GM19328 (cell line): ENCODE measurements at regions not wholly inside any gene's neighbourhood (a gene's known extent, or its start where the extent isn't known, plus 50 kb on each side); places are given as distances from the start of the nearest gene placed in this dataset.

Source experiments
- ATAC-seq: cut with Tn5 transposase; IDR thresholded peaks from one replicate; pipeline ENCODE4 v1.9.1; 2021; ENCODE audit warnings: mild to moderate bottlenecking, moderate library complexity; ENCODE audit not compliant: unreplicated experiment

GRCh38 chr18:60319129-60319528 is 53.4 kb downstream of the MC4R start:
- ATAC-seq = no peak

GRCh38 chr18:60311676-60312360 is 60.8 kb downstream of the MC4R start:
- no peak for ATAC-seq

- no peak for ATAC-seq
These were observed 76.9 kb downstream of the MC4R start for GRCh38 chr18:60295674-60296073.

GRCh38 chr18:60292186-60292585 is 80.4 kb downstream of the MC4R start:
- ATAC-seq = no peak

GRCh38 chr18:60279391-60279790 is 93.2 kb downstream of the MC4R start:
- ATAC-seq = no peak

- ATAC-seq = no peak
These were observed 94.6 kb downstream of the MC4R start for GRCh38 chr18:60277855-60278480.

- ATAC-seq = no peak
These were observed 105.0 kb downstream of the MC4R start for GRCh38 chr18:60267391-60268058.

- ATAC-seq = no peak
These were observed 106.0 kb downstream of the MC4R start for GRCh38 chr18:60266558-60266957.

GRCh38 chr18:60259052-60259681 is 113.4 kb downstream of the MC4R start:
- no peak for ATAC-seq

- ATAC-seq = no peak
These were observed 123.2 kb downstream of the MC4R start for GRCh38 chr18:60249388-60249787.

GRCh38 chr18:60248336-60249330 is 123.9 kb downstream of the MC4R start:
- no peak for ATAC-seq

- ATAC-seq = no peak
These were observed 125.5 kb downstream of the MC4R start for GRCh38 chr18:60247103-60247502.

- ATAC-seq = peak; percentile 57
These were observed 126.0 kb downstream of the MC4R start for GRCh38 chr18:60246606-60247005.

- ATAC-seq = no peak
These were observed 127.5 kb downstream of the MC4R start for GRCh38 chr18:60245096-60245495.

GRCh38 chr18:60239024-60239710 is 133.4 kb downstream of the MC4R start:
- peak; percentile 91 for ATAC-seq

GRCh38 chr18:60235164-60235563 is 137.4 kb downstream of the MC4R start:
- ATAC-seq = no peak

GRCh38 chr18:60232541-60232940 is 140.0 kb downstream of the MC4R start:
- ATAC-seq = no peak

- no peak for ATAC-seq
These were observed 143.7 kb downstream of the MC4R start for GRCh38 chr18:60228609-60229595.

GRCh38 chr18:60215432-60215831 is 157.1 kb downstream of the MC4R start:
- ATAC-seq = no peak
